B cell (primary cell): ENCODE measurements at regions not wholly inside any gene's neighbourhood (a gene's known extent, or its start where the extent isn't known, plus 50 kb on each side); places are given as distances from the start of the nearest gene placed in this dataset.

ENCODE experiments used
- EZH2 ChIP-seq: IDR thresholded peaks from 2 replicates; pipeline ENCODE4 v1.6.1; 2012; ENCODE audit warnings: borderline replicate concordance, low read depth, mild to moderate bottlenecking, moderate library complexity, low read length; ENCODE audit not compliant: insufficient read depth, poor library complexity, severe bottlenecking
- TF ChIP-seq, protein P1 (sequence below): fragments of 200-600 bp; IDR thresholded peaks from one replicate; pipeline ENCODE4 v1.8.0; 2022; ENCODE audit warnings: antibody characterized with exemption, mild to moderate bottlenecking

DNA sequence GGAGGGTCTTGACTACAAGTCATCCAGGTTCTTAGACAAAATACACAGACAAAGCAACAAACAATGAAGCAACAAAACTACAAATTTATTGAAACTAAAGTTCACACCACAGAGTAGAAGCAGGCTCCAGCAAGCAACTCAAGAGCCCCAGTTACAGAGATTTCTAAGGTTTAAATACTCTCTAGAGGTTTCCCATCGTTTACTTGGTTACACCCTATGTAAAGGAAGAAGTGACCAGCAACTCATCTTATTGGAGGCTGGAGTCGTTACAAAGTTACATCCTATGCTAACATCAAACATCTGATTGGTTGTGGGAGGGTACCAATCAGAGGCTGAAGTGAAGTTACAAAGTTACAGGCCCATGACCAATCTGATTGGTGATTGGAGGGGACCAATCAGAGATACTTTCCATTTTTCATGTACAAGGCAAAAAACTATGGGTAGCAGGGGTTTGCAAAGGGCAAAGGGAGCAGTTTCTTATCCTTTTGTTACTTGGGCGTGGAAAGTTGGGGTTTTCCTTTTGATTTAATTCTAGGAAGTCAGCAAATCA lies 2292.6 kb upstream of the C9orf72 start:
- TF ChIP-seq, protein P1, sequence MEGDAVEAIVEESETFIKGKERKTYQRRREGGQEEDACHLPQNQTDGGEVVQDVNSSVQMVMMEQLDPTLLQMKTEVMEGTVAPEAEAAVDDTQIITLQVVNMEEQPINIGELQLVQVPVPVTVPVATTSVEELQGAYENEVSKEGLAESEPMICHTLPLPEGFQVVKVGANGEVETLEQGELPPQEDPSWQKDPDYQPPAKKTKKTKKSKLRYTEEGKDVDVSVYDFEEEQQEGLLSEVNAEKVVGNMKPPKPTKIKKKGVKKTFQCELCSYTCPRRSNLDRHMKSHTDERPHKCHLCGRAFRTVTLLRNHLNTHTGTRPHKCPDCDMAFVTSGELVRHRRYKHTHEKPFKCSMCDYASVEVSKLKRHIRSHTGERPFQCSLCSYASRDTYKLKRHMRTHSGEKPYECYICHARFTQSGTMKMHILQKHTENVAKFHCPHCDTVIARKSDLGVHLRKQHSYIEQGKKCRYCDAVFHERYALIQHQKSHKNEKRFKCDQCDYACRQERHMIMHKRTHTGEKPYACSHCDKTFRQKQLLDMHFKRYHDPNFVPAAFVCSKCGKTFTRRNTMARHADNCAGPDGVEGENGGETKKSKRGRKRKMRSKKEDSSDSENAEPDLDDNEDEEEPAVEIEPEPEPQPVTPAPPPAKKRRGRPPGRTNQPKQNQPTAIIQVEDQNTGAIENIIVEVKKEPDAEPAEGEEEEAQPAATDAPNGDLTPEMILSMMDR = no peak
- TF ChIP-seq EZH2 = no peak
